HG02678 (cell line): ENCODE measurements at regions not wholly inside any gene's neighbourhood (a gene's known extent, or its start where the extent isn't known, plus 50 kb on each side); places are given as distances from the start of the nearest gene placed in this dataset.

Experiments used
- ATAC-seq: cut with Tn5 transposase; IDR thresholded peaks from one replicate; pipeline ENCODE4 v1.9.1; 2021; ENCODE audit warnings: mild to moderate bottlenecking, moderate library complexity; ENCODE audit not compliant: unreplicated experiment

- no peak for ATAC-seq
These were observed 122.5 kb downstream of the TMEM174 start for GRCh38 chr5:73295447-73295846.

- no peak for ATAC-seq
These were observed 119.9 kb downstream of the TMEM174 start for GRCh38 chr5:73292816-73293459.

DNA sequence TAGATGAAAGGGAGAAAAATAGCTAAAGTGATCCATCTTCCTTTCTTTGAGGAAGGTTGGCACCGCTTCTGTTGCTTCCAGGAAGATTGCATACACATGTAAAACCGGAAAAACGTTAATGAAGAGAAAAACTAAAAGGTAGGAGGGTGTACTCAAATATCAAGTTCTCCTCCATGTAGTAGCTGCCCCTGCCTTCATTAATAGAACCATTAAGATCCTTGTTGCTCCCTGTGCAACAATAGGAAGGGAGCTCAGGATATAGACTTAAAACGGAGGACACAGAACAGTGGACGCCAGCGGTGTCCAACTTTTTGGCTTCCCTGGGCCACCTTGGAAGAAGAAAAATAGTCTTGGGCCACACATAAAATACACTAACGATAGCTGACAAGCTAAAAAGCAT is 118.9 kb downstream of the TMEM174 start:
- no peak for ATAC-seq

DNA sequence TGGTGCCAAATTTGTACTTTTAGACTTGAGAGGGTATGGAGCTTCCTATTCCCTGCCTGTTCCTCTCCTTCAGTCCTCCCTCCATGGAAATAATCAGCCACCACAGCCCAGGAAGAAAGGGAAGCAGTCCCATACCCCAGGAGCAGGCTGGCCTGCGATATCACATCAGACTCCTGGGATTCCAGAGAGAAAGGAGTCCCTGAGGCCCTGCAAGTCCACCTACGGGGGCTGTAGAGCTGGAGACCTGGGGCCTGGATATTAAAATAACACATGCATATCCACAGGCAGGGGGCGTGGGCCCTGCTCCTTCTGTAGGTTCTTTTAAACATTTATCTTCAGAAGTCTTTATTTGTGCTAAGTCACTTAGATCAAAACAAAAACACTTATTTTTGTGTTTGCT is 117.2 kb downstream of the TMEM174 start:
- no peak for ATAC-seq

DNA sequence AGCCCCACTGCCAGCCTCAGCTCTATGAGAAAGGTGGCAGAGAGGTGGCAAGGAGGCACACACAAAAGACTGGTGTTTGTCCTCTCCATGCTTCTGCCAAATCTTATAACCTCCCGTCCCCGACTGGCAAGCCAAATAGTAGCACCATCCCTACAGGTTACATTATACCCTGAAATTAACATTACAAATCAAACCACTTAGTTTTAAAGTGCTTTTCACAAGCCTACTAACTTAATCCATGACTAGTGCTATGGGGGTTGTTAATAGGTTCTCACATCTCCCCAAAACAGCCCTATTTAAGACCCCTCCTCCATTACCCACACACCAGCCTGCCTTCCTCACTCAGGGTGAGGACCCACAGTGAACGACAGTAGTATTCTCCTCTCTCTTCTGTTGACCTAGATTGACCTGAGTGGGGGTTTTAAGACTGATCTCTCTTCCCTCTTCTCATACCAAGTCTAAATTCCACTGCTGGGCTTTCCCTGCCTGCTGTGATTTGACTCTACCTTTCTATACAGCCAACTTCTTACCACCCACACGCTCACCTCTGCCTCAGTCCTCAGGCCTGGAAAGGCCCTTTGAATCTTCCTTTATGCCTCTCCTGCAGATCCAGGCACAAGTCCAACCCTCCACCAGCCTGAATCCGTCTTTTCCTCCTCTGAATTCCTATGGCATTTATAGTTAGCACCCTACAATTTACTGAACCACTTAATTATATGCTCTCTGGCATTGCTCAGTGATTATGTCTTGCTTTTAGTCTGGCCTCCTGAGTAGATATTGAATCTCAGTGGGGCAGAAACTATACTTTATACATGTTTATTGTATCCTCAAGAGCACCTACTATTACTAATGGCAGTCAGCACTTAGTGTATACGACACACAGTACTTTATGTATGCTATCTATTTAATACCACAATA is 116.1 kb downstream of the TMEM174 start:
- ATAC-seq: no peak

GRCh38 chr5:73286896-73287295 is 113.9 kb downstream of the TMEM174 start:
- no peak for ATAC-seq

- ATAC-seq: no peak
These were observed 112.0 kb downstream of the TMEM174 start for GRCh38 chr5:73284985-73285384.

- ATAC-seq: no peak
These were observed 111.3 kb downstream of the TMEM174 start for GRCh38 chr5:73284220-73284795.

GRCh38 chr5:73282923-73283322 is 109.9 kb downstream of the TMEM174 start:
- ATAC-seq: no peak

DNA sequence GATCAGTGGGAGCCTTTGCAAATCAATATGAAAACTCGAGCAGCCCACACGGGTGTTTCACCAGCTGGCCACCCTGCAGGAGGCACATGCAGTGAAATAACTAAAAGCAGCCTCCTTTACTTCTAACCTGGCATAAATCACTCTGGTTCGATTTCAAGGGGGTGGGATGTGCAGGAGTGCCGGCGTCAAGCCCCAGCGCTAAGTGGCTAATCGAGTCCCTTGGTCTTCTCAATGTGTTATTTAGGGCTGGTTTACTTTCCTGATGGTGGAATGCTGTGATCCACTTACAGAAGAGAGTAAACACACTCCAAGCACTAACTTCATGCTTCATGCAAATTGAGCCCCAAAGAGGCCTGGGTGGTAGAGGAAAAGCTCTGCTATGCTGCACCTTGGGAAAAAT is 109.4 kb downstream of the TMEM174 start:
- ATAC-seq: no peak

GRCh38 chr5:73280821-73281746 is 108.1 kb downstream of the TMEM174 start:
- no peak for ATAC-seq

- ATAC-seq: no peak
These were observed 107.4 kb downstream of the TMEM174 start for GRCh38 chr5:73280386-73280785.

GRCh38 chr5:73279805-73280204 is 106.8 kb downstream of the TMEM174 start:
- no peak for ATAC-seq

DNA sequence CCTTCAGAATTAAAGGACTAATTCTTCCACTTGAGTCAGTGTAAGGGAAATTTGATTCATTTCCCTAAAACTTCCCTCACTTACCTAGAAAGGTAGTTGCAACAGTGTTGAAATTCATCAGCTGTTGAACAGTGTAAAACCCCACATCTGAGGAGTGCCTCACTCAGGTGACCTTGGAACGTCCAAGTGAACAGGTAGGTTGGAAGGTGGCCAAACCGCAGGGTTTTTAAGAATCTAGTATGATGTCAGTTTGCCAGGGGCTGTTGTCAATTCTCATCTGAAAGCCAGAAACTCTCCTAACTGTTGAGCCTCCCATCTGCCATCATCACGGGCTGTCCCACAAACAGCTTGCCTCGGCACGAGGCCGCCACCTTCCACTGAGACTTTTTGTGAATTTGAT is 105.7 kb downstream of the TMEM174 start:
- no peak for ATAC-seq

DNA sequence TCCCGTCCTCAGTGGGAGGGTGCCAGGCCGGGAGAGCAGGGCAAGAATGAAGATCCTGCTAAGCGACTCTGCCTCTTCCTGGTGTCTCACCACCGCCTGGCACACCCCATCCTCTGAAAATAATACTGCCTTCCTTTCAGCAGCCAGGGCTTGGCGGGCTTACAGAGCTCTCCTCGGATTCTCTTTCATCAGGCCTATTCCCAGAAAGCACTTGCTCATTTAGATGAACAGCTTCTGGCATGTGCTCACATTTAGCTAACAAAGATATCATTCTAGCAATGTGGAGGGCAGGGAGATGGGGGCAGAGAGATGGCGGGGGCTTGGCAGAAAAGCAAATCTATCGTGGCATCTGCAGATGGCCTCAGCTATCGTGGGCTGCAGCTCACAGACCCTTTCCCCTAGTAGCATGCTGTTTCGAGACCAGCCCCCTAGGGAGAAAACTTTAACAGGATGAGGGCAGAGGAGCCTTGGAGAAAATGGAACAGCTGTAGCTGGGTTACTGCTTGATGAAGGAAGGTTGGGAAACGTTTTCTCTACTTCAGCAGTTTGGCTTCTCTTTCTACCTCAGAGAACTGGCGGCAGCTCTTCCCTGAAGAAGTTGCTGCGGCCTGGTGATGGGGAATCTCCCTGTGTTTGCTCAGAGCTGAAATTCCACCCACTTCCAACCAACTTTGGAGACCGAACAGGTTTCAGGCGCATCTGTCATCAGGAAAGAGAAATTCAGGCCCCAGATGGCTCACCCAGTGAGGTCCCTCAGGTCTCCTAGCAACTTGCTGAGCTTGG is 102.1 kb downstream of the TMEM174 start:
- ATAC-seq: no peak

DNA sequence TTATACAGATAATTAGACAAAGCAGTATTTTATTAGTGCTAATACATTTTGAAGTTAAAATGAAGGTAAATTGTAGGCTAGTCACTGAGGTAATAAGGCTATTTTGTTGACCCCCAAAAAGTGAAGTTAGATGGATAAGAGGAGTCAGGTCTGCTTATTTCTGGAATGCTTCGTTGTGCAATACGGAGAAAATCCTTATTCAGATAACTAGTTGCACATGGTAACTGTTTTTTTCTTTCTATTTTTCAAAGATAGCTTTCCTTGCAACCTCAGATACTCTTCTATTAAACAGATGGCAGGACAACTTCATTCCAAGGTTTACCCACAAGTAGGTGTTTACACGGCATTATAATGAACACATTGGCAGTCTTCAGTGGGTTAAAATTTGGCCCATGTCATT is 101.1 kb downstream of the TMEM174 start:
- no peak for ATAC-seq

DNA sequence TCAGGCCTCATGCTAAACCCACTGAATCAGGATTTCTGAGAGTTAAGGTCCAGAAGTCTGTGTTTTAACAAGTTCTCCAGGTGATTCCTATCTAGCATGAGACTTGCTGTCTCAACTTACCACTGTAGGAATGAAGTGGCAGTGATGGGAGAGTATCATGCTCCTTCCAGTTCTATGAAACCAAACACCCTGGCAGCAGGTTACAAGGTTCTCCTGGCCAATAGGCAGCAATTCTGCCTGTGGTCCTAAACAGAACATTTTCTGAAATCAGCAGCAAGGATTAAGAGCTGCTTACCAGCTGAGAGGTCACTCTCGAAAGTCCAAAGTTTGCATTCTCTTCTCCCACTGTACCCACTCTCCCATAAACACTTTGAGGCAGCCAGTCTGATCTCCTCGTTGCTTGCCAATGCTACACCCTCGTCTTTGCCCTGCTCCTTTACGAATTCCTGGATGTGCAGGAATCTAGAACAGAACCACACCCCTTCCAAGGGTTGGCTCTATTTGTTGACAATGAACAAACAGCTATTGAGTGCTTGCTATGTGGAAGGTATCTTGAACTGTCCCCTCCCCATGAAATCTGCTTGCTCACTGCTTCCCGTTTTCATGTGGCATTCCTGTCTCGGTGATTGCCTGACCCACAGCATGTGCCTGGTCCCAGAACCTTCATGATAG is 100.5 kb downstream of the TMEM174 start:
- no peak for ATAC-seq

DNA sequence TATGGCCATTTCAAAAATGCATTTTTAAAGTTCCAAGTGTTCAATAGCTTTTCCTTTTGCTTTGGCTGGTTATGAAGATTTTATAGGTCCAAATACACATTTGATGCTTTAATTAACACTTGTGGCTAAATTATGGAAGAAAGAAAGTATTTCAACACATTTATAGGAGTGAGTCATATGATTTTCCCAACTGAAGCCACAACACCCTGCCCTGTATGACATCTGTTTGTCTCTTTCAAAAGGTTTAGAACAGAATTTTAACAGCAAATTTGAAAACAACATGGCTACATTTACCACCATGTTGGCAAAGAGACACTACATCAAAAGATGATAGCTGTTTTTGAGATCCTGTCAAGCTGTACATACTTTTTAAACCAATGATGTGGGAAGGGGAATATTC is 99.4 kb downstream of the TMEM174 start:
- ATAC-seq: no peak

- ATAC-seq: no peak
These were observed 95.8 kb downstream of the TMEM174 start for GRCh38 chr5:73268826-73269225.
